MM.1S (cell line): ENCODE measurements at regions not wholly inside any gene's neighbourhood (a gene's known extent, or its start where the extent isn't known, plus 50 kb on each side); places are given as distances from the start of the nearest gene placed in this dataset.

ENCODE experiments used
- DNase-seq: peaks from one replicate; pipeline ENCODE4 v3.0.0-alpha.2; 2015
- H2AFZ ChIP-seq: fragments of 300-600 bp; sonication (generic); 2 replicates; pipeline ENCODE4 v1.6.0; 2016; ENCODE audit warnings: antibody characterized with exemption, low read length
- H3F3A ChIP-seq: fragments of 300-600 bp; sonication (generic); 2 replicates; pipeline ENCODE4 v1.6.1; 2016; ENCODE audit warnings: mild to moderate bottlenecking, antibody characterized with exemption, low read length, moderate library complexity, mixed read lengths; ENCODE audit not compliant: insufficient read depth
- H3K27ac ChIP-seq: fragments of 300-600 bp; sonication (generic); 2 replicates; pipeline ENCODE4 v1.5.1; 2016; ENCODE audit warnings: mild to moderate bottlenecking, low read length
- H3K27me3 ChIP-seq: fragments of 300-600 bp; sonication (generic); replicated peaks from 2 replicates; pipeline ENCODE4 v1.6.0; 2016; ENCODE audit warnings: low read length; ENCODE audit not compliant: insufficient read depth
- H3K36me3 ChIP-seq: fragments of 300-600 bp; sonication (generic); replicated peaks from 2 replicates; pipeline ENCODE4 v1.6.1; 2016; ENCODE audit warnings: mild to moderate bottlenecking, low read length, mixed read lengths; ENCODE audit not compliant: insufficient read depth
- H3K4me1 ChIP-seq: fragments of 300-600 bp; sonication (generic); 2 replicates; pipeline ENCODE4 v1.6.1; 2016; ENCODE audit warnings: low read length, mixed read lengths
- H3K4me2 ChIP-seq: fragments of 300-600 bp; sonication (generic); 2 replicates; pipeline ENCODE4 v1.6.0; 2016; ENCODE audit warnings: low read depth, low read length
- H3K4me3 ChIP-seq: fragments of 300-600 bp; sonication (generic); 2 replicates; pipeline ENCODE4 v1.5.1; 2016; ENCODE audit warnings: low read length, mixed read lengths
- H3K79me2 ChIP-seq: fragments of 300-600 bp; sonication (generic); 2 replicates; pipeline ENCODE4 v1.6.1; 2016; ENCODE audit warnings: mixed run types, low read length, mixed read lengths
- H3K9ac ChIP-seq: fragments of 300-600 bp; sonication (generic); 2 replicates; pipeline ENCODE4 v1.6.1; 2016; ENCODE audit warnings: low read length, mixed read lengths
- H3K9me2 ChIP-seq: fragments of 300-600 bp; sonication (generic); replicated peaks from 2 replicates; pipeline ENCODE4 v1.6.1; 2016; ENCODE audit warnings: mild to moderate bottlenecking, low read length, mixed read lengths; ENCODE audit not compliant: insufficient read depth
- H3K9me3 ChIP-seq: fragments of 300-600 bp; sonication (generic); replicated peaks from 2 replicates; pipeline ENCODE4 v1.6.1; 2016; ENCODE audit warnings: mild to moderate bottlenecking, low read length, mixed read lengths; ENCODE audit not compliant: insufficient read depth
- H4K20me1 ChIP-seq: fragments of 300-600 bp; sonication (generic); 2 replicates; pipeline ENCODE4 v1.6.1; 2016; ENCODE audit warnings: mild to moderate bottlenecking, low read length, moderate library complexity, mixed read lengths; ENCODE audit not compliant: insufficient read depth
- EZH2 ChIP-seq: fragments of 300-600 bp; sonication (generic); optimal IDR thresholded peaks from 2 replicates; pipeline ENCODE3; 2017; ENCODE audit warnings: low read depth, mild to moderate bottlenecking, antibody characterized with exemption, low read length, mixed read lengths
- EZH2phosphoT487 ChIP-seq: fragments of 300-600 bp; sonication (generic); IDR thresholded peaks from 2 replicates; pipeline ENCODE4 v1.6.1; 2018; ENCODE audit warnings: antibody characterized with exemption, low read length
- TF ChIP-seq, protein P1 (sequence below): fragments of 300-600 bp; sonication (generic); IDR thresholded peaks from 2 replicates; pipeline ENCODE4 v1.5.1; 2016; ENCODE audit warnings: antibody characterized with exemption, low read length, mixed read lengths

DNA sequence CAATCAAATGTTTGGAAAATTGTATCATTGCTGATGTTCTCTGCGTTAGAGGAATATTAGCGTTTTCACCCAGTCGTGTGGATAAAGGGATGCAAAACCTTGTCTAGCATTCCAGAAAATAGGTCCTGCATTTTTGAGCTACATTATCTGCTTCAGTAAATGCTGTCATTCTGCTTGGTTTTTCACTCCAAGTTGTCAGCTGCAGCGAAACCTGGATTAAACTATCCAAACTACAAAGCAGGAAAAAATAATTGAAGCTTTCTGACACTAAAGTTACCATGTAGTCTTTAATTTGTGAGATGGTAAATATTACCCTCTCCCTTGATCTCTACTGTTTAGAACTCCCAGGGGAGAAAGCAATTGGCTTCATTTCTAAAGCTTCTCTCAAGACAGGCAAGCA, 1795.5 kb upstream of the PRR20A start:
- Histone ChIP-seq H3F3A (no peaks in the 10 kb centered on the region), H3K36me3 (no peaks in the 10 kb centered on the region), H3K9me2 (no peaks in the 10 kb centered on the region), H3K4me2 (no peak overlapping the region), H3K27ac (no peak overlapping the region), H3K9ac (no peak overlapping the region), H4K20me1 (no peaks in the 10 kb centered on the region), H3K4me1 (no peaks in the 10 kb centered on the region), H3K27me3 (no peaks in the 10 kb centered on the region), H3K79me2 (no peaks in the 10 kb centered on the region), H3K4me3 (no peak overlapping the region), H2AFZ (no peak overlapping the region), H3K9me3 (no peaks in the 10 kb centered on the region)
- TF ChIP-seq EZH2 (no peak), EZH2phosphoT487 (no peak)
- TF ChIP-seq, protein P1, sequence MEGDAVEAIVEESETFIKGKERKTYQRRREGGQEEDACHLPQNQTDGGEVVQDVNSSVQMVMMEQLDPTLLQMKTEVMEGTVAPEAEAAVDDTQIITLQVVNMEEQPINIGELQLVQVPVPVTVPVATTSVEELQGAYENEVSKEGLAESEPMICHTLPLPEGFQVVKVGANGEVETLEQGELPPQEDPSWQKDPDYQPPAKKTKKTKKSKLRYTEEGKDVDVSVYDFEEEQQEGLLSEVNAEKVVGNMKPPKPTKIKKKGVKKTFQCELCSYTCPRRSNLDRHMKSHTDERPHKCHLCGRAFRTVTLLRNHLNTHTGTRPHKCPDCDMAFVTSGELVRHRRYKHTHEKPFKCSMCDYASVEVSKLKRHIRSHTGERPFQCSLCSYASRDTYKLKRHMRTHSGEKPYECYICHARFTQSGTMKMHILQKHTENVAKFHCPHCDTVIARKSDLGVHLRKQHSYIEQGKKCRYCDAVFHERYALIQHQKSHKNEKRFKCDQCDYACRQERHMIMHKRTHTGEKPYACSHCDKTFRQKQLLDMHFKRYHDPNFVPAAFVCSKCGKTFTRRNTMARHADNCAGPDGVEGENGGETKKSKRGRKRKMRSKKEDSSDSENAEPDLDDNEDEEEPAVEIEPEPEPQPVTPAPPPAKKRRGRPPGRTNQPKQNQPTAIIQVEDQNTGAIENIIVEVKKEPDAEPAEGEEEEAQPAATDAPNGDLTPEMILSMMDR: no peak
- DNase-seq: no peak

DNA sequence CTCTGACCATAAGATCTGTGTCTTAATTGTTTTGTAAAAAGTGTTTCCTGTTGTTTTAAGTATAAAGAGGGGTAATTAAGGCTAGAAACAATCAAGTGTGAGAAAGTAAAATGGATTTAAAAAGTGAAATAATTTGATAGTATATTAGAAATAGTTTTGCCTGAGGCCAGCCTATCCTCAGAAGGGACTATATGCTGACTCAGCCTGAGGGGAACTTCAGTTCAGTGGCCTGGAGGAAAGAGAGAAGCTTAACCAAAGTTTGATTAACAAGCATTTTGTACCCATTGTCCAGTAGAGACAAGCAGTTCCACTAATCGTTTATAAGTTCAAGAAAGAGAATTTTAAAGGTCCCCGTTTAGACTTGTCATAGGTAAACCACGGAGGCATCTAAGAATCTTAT, 1793.2 kb upstream of the PRR20A start:
- Histone ChIP-seq H3F3A (no peaks in the 10 kb centered on the region), H3K9me3 (no peaks in the 10 kb centered on the region), H3K27ac (no peak overlapping the region), H3K4me1 (no peaks in the 10 kb centered on the region), H2AFZ (no peak overlapping the region), H3K9me2 (no peaks in the 10 kb centered on the region), H3K9ac (no peak overlapping the region), H3K4me3 (no peak overlapping the region), H3K79me2 (no peaks in the 10 kb centered on the region), H4K20me1 (no peaks in the 10 kb centered on the region), H3K4me2 (no peak overlapping the region), H3K36me3 (no peaks in the 10 kb centered on the region), H3K27me3 (no peaks in the 10 kb centered on the region)
- no peak for TF ChIP-seq EZH2
- no peak for TF ChIP-seq EZH2phosphoT487
- TF ChIP-seq, protein P1: no peak
- no peak for DNase-seq

DNA sequence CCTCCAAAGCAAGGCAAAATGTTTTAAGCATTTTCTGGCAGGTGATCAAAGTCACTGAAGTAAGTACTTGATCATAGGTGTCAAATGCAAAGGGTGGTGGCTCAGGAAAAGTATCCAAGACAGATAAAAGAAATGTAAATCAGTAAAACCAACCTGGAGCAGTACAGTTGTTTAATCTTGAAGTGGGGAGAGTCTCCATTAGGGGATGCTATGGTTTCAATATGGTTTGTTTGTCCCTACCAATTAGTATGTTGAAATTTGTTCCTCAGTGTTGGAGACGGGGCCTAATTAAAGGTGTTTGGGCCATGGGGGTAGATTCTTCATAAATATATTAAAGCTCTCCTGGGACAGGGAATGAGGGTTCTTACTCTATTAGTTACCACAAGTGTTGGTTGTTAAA, 1781.7 kb upstream of the PRR20A start:
- Histone ChIP-seq H3K79me2 (no peaks in the 10 kb centered on the region), H2AFZ (no peak overlapping the region), H3K9me2 (no peaks in the 10 kb centered on the region), H3K36me3 (no peaks in the 10 kb centered on the region), H3K4me3 (no peak overlapping the region), H3K9me3 (no peaks in the 10 kb centered on the region), H3F3A (no peaks in the 10 kb centered on the region), H3K9ac (no peak overlapping the region), H4K20me1 (no peaks in the 10 kb centered on the region), H3K4me1 (no peaks in the 10 kb centered on the region), H3K4me2 (no peak overlapping the region), H3K27me3 (no peaks in the 10 kb centered on the region), H3K27ac (no peak overlapping the region)
- TF ChIP-seq EZH2phosphoT487: no peak
- no peak for TF ChIP-seq EZH2
- TF ChIP-seq, protein P1: no peak
- DNase-seq: no peak

DNA sequence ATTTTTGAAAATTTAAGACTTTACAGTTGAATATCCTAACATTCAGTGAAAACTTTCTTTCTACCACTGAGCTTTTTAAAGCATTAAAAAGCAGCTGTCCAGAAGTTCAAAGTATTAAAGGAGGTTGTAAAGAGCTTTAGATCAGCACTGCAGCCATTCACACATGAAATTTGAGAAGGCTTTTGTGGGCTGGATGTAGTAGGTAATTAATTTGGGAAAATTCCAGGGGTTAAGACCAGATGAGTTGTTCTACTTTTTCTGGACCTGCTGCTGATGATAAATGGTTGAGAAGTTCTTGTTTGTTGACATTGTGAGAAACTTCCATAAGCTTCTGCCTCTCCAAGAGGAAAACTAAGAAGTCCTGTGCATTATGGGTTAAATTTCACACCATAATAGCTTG, 1779.6 kb upstream of the PRR20A start:
- Histone ChIP-seq H3K27me3 (no peaks in the 10 kb centered on the region), H3K9me2 (no peaks in the 10 kb centered on the region), H3K27ac (no peak overlapping the region), H4K20me1 (no peaks in the 10 kb centered on the region), H3K36me3 (no peaks in the 10 kb centered on the region), H3K79me2 (no peaks in the 10 kb centered on the region), H3K4me1 (no peaks in the 10 kb centered on the region), H3K9ac (no peak overlapping the region), H2AFZ (no peak overlapping the region), H3K9me3 (no peaks in the 10 kb centered on the region), H3F3A (no peaks in the 10 kb centered on the region), H3K4me2 (no peak overlapping the region), H3K4me3 (no peak overlapping the region)
- no peak for DNase-seq
- TF ChIP-seq, protein P1: no peak
- TF ChIP-seq EZH2 (no peak), EZH2phosphoT487 (no peak)
